Left hindlimb (tissue), 1 donor: ENCODE measurements at regions not wholly inside any gene's neighbourhood (a gene's known extent, or its start where the extent isn't known, plus 50 kb on each side); places are given as distances from the start of the nearest gene placed in this dataset.
"Not testable (repeated sequence)": the region's sequence is repeated elsewhere in the genome, so short reads cannot be mapped to it uniquely, and the experiment has no call there.

ENCODE experiments used
- DNase-seq: peaks from one replicate; pipeline ENCODE4 v3.0.0-alpha.2; 2018

GRCh38 chr13:87123987-87124784 lies 547.0 kb upstream of the SLITRK5 start:
- DNase-seq = peak; percentile 37

- DNase-seq = no peak
These were observed 546.4 kb upstream of the SLITRK5 start for GRCh38 chr13:87124785-87125074.

GRCh38 chr13:87128036-87128435 lies 543.1 kb upstream of the SLITRK5 start:
- no peak for DNase-seq

GRCh38 chr13:87128491-87128890 lies 542.7 kb upstream of the SLITRK5 start:
- DNase-seq = no peak

- DNase-seq = no peak
These were observed 541.4 kb upstream of the SLITRK5 start for GRCh38 chr13:87129602-87130300.

- DNase-seq = no peak
These were observed 540.7 kb upstream of the SLITRK5 start for GRCh38 chr13:87130423-87130822.

- no peak for DNase-seq
These were observed 539.6 kb upstream of the SLITRK5 start for GRCh38 chr13:87131611-87132010.

- no peak for DNase-seq
These were observed 532.3 kb upstream of the SLITRK5 start for GRCh38 chr13:87138866-87139265.

- DNase-seq = no peak
These were observed 524.1 kb upstream of the SLITRK5 start for GRCh38 chr13:87147076-87147475.

GRCh38 chr13:87153371-87153770 lies 517.8 kb upstream of the SLITRK5 start:
- DNase-seq = no peak

GRCh38 chr13:87166348-87166747 lies 504.8 kb upstream of the SLITRK5 start:
- DNase-seq = no peak

- DNase-seq = no peak
These were observed 502.8 kb upstream of the SLITRK5 start for GRCh38 chr13:87168390-87168789.

- DNase-seq = no peak
These were observed 501.8 kb upstream of the SLITRK5 start for GRCh38 chr13:87169337-87169736.

GRCh38 chr13:87172166-87172835 lies 498.9 kb upstream of the SLITRK5 start:
- no peak for DNase-seq

- not testable (repeated sequence) for DNase-seq
These were observed 486.0 kb upstream of the SLITRK5 start for GRCh38 chr13:87185138-87185537.

- DNase-seq = not testable (repeated sequence)
These were observed 484.5 kb upstream of the SLITRK5 start for GRCh38 chr13:87186647-87187046.

- DNase-seq = not testable (repeated sequence)
These were observed 479.7 kb upstream of the SLITRK5 start for GRCh38 chr13:87191485-87191884.

GRCh38 chr13:87198371-87198770 lies 472.8 kb upstream of the SLITRK5 start:
- no peak for DNase-seq

GRCh38 chr13:87206708-87207107 lies 464.5 kb upstream of the SLITRK5 start:
- DNase-seq = no peak

- DNase-seq = no peak
These were observed 463.7 kb upstream of the SLITRK5 start for GRCh38 chr13:87207280-87208003.

- no peak for DNase-seq
These were observed 462.5 kb upstream of the SLITRK5 start for GRCh38 chr13:87208636-87209035.

- DNase-seq = peak; percentile 55
These were observed 436.2 kb upstream of the SLITRK5 start for GRCh38 chr13:87234981-87235380.

- DNase-seq = no peak
These were observed 435.6 kb upstream of the SLITRK5 start for GRCh38 chr13:87235621-87236020.
